H1 (cell line): ENCODE measurements at regions not wholly inside any gene's neighbourhood (a gene's known extent, or its start where the extent isn't known, plus 50 kb on each side); places are given as distances from the start of the nearest gene placed in this dataset.

Experiments
- CTCF ChIA-PET: fragments of 300-600 bp; sonication (Branson Sonifier 250); formaldehyde crosslinking; loops from one replicate; lab custom pipeline; 2021; ENCODE audit not compliant: partially characterized antibody; lab: Charles Lee
- POLR2A ChIA-PET: fragments of 300-600 bp; sonication (Branson Sonifier 250); formaldehyde crosslinking; loops from one replicate; lab custom pipeline; 2021; ENCODE audit warnings: inconsistent platforms; ENCODE audit not compliant: partially characterized antibody; lab: Charles Lee
- DNase-seq, 2 experiments: peaks; one replicate each; pipeline versions ENCODE4 v3.0.0 to v3.0.0-alpha.2; 2010 to 2022; ENCODE audit warnings: low spot score in 2 of 2, low read depth in 1 of 2, mixed read lengths in 1 of 2
- FAIRE-seq: peaks from 2 replicates; lab custom pipeline; 2011; peaks lifted over from hg19 to GRCh38; lab: Jason Lieb, UNC
- H2AFZ ChIP-seq: 2 replicates; pipeline ENCODE4 v1.8.1; 2012; ENCODE audit warnings: low read length, inconsistent platforms
- H2AK5ac ChIP-seq: 2 replicates; pipeline ENCODE4 v1.6.1; 2013; ENCODE audit warnings: low read depth, low read length
- H2BK120ac ChIP-seq: replicated peaks from 2 replicates; pipeline ENCODE3; 2013; ENCODE audit warnings: low read depth, low read length, inconsistent platforms
- H2BK12ac ChIP-seq: 2 replicates; pipeline ENCODE4 v1.6.1; 2013; ENCODE audit warnings: low read depth, low read length
- H2BK15ac ChIP-seq: 2 replicates; pipeline ENCODE4 v1.6.1; 2013; ENCODE audit warnings: low read length
- H2BK20ac ChIP-seq: 2 replicates; pipeline ENCODE4 v1.6.1; 2013; ENCODE audit warnings: low read length
- H2BK5ac ChIP-seq: 2 replicates; pipeline ENCODE4 v1.6.1; 2013; ENCODE audit warnings: low read depth, low read length
- H3K14ac ChIP-seq: 2 replicates; pipeline ENCODE4 v1.6.1; 2013; ENCODE audit warnings: inconsistent platforms; ENCODE audit not compliant: insufficient read length
- H3K18ac ChIP-seq: 2 replicates; pipeline ENCODE4 v1.6.1; 2013; ENCODE audit warnings: low read length; ENCODE audit errors: extremely low read depth
- H3K23ac ChIP-seq: 2 replicates; pipeline ENCODE4 v1.6.1; 2013; ENCODE audit warnings: inconsistent platforms; ENCODE audit not compliant: insufficient read length
- H3K23me2 ChIP-seq: 2 replicates; pipeline ENCODE4 v1.6.1; 2013; ENCODE audit warnings: low read depth, low read length
- H3K27ac ChIP-seq: 2 replicates; pipeline ENCODE4 v1.6.1; 2011; ENCODE audit warnings: low read depth, low read length, inconsistent platforms
- H3K27me3 ChIP-seq, 4 experiments: replicated peaks in 1 of 4; 1 replicate in 1 of 4; 2 replicates in 3 of 4; pipeline versions ENCODE4 v1.6.1 to v1.8.1; 2011 to 2013; ENCODE audit warnings: low read length in 3 of 4, mild to moderate bottlenecking in 3 of 4, inconsistent platforms in 2 of 4, mixed read lengths in 2 of 4, moderate library complexity in 1 of 4; ENCODE audit not compliant: control insufficient read depth in 3 of 4, insufficient read depth in 3 of 4; ENCODE audit errors: extremely low read depth in 1 of 4
- H3K36me3 ChIP-seq, 4 experiments: 2 replicates each; pipeline versions ENCODE4 v1.6.1 to v1.8.1; 2011 to 2013; ENCODE audit warnings: mild to moderate bottlenecking in 4 of 4, low read length in 3 of 4, moderate library complexity in 2 of 4, control low read depth in 1 of 4, inconsistent platforms in 1 of 4; ENCODE audit not compliant: insufficient read depth in 4 of 4, control insufficient read depth in 2 of 4
- H3K4ac ChIP-seq: replicated peaks from 2 replicates; pipeline ENCODE3; 2013; ENCODE audit warnings: low read length, low read depth, mixed read lengths, inconsistent platforms; ENCODE audit not compliant: insufficient read length
- H3K4me1 ChIP-seq, 4 experiments: replicated peaks in 1 of 4; 1 replicate in 1 of 4; 2 replicates in 3 of 4; pipeline versions ENCODE4 v1.6.1 to v1.8.1; 2011 to 2013; ENCODE audit warnings: low read length in 3 of 4, inconsistent platforms in 2 of 4, mixed read lengths in 1 of 4; ENCODE audit not compliant: insufficient read depth in 4 of 4, control insufficient read depth in 3 of 4
- H3K4me2 ChIP-seq, 2 experiments: 2 replicates each; pipeline versions ENCODE4 v1.6.1 to v1.8.1; 2011 to 2013; ENCODE audit warnings: low read depth in 2 of 2, low read length in 2 of 2, control low read depth in 1 of 2, inconsistent platforms in 1 of 2, mild to moderate bottlenecking in 1 of 2; ENCODE audit not compliant: insufficient read depth in 1 of 2
- H3K4me3 ChIP-seq, 4 experiments: fragments of 200-600, 300-600 bp in 1 of 4; sonication (generic), shearing (Covaris generic), sonication (Bioruptor Twin) in 1 of 4; 2 replicates each; pipeline versions ENCODE4 v1.5.1 to v1.8.1; 2011 to 2016; ENCODE audit warnings: low read length in 4 of 4, low read depth in 3 of 4, control low read depth in 2 of 4, inconsistent platforms in 2 of 4, mild to moderate bottlenecking in 2 of 4, mixed read lengths in 1 of 4, moderate library complexity in 1 of 4; ENCODE audit not compliant: insufficient read depth in 2 of 4; ENCODE audit errors: extremely low read depth in 1 of 4
- H3K56ac ChIP-seq: replicated peaks from 2 replicates; pipeline ENCODE3; 2013; ENCODE audit warnings: low read depth, mild to moderate bottlenecking, mixed read lengths, low read length, inconsistent platforms; ENCODE audit not compliant: insufficient read length
- H3K79me1 ChIP-seq: 2 replicates; pipeline ENCODE4 v1.6.1; 2013; ENCODE audit warnings: low read depth, low read length, control low read depth
- H3K79me2 ChIP-seq, 2 experiments: 2 replicates each; pipeline versions ENCODE4 v1.6.1 to v1.8.1; 2012 to 2013; ENCODE audit warnings: low read length in 2 of 2, mild to moderate bottlenecking in 2 of 2, inconsistent platforms in 1 of 2; ENCODE audit not compliant: insufficient read depth in 2 of 2, control insufficient read depth in 1 of 2
- H3K9ac ChIP-seq, 4 experiments: replicated peaks in 1 of 4; 1 replicate in 1 of 4; 2 replicates in 3 of 4; pipeline versions ENCODE4 v1.6.1 to v1.8.1; 2011 to 2013; ENCODE audit warnings: low read depth in 3 of 4, low read length in 3 of 4, control low read depth in 2 of 4, mild to moderate bottlenecking in 2 of 4, moderate library complexity in 2 of 4, inconsistent platforms in 1 of 4; ENCODE audit errors: extremely low read depth in 1 of 4
- H3K9me3 ChIP-seq, 2 experiments: 2 replicates each; pipeline versions ENCODE4 v1.6.1 to v1.8.1; 2012 to 2013; ENCODE audit warnings: mild to moderate bottlenecking in 2 of 2, moderate library complexity in 2 of 2, control low read depth in 1 of 2, inconsistent platforms in 1 of 2, low read depth in 1 of 2, low read length in 1 of 2, mixed read lengths in 1 of 2; ENCODE audit not compliant: insufficient read depth in 2 of 2
- H4K20me1 ChIP-seq, 2 experiments: replicated peaks in 1 of 2; 2 replicates each; pipeline versions ENCODE3 to v1.8.1; 2011 to 2013; ENCODE audit warnings: inconsistent platforms in 2 of 2, low read length in 2 of 2, mild to moderate bottlenecking in 1 of 2; ENCODE audit not compliant: insufficient read depth in 2 of 2, control insufficient read depth in 1 of 2
- H4K5ac ChIP-seq: 2 replicates; pipeline ENCODE4 v1.6.1; 2013; ENCODE audit warnings: low read length, low read depth, mixed read lengths, inconsistent platforms; ENCODE audit not compliant: insufficient read length
- H4K8ac ChIP-seq: 2 replicates; pipeline ENCODE4 v1.8.0; 2013; ENCODE audit warnings: mild to moderate bottlenecking, moderate library complexity, low read length, inconsistent platforms; ENCODE audit not compliant: insufficient read depth; ENCODE audit errors: extremely low read depth
- H4K91ac ChIP-seq: replicated peaks from 2 replicates; pipeline ENCODE3; 2013; ENCODE audit warnings: low read length, mixed read lengths, inconsistent platforms; ENCODE audit not compliant: insufficient read length
- E2F6 ChIP-seq: IDR thresholded peaks from 2 replicates; pipeline ENCODE4 v1.6.1; 2012; ENCODE audit warnings: inconsistent platforms
- JUND ChIP-seq: IDR thresholded peaks from 2 replicates; pipeline ENCODE4 v1.6.1; 2011; ENCODE audit warnings: mild to moderate bottlenecking, improper control_type of control experiment, low read length
- WGBS, 2 experiments: shearing (Covaris generic) in 1 of 2; methylation state at CpG; one replicate each; pipeline versions ENCODE4 v1.1.6 to v1.1.7; 2013 to 2015; ENCODE audit warnings: low lambda C conversion rate in 2 of 2, mixed read lengths in 2 of 2, inconsistent platforms in 1 of 2, low coverage in 1 of 2, missing lambda C conversion rate in 1 of 2; ENCODE audit not compliant: insufficient replicate concordance in 2 of 2, insufficient coverage in 1 of 2, insufficient read length in 1 of 2; ENCODE audit errors: extremely low coverage in 1 of 2, missing lambda C conversion rate in 1 of 2; 5-methylcytosine and 5-hydroxymethylcytosine counted together

- Histone ChIP-seq H2BK15ac (no peak overlapping the region), H3K4me2 (no peak overlapping the region), H2BK20ac (no peak overlapping the region), H3K56ac (no peak overlapping the region), H3K79me1 (no peaks in the 10 kb centered on the region), H3K4ac (no peak overlapping the region), H3K18ac (no peak overlapping the region), H4K91ac (no peak overlapping the region), H3K27ac (no peak overlapping the region), H3K27me3 (no peaks in the 10 kb centered on the region), H3K23ac (no peak overlapping the region), H3K4me3 (no peak overlapping the region), H3K4me1 (peaks cover 2 to 10% (median 5%) of the 10 kb centered on the region in 4 experiments), H3K23me2 (no peaks in the 10 kb centered on the region), H4K8ac (no peak overlapping the region; the same call in 1 of the 2 replicates), H3K14ac (no peak overlapping the region), H2BK120ac (no peak overlapping the region), H4K20me1 (no peaks in the 10 kb centered on the region), H3K9ac (no peak overlapping the region), H2AFZ (no peak overlapping the region), H3K9me3 (no peaks in the 10 kb centered on the region), H2BK5ac (no peak overlapping the region), H2AK5ac (no peak overlapping the region), H3K36me3 (no peaks in the 10 kb centered on the region), H4K5ac (no peak overlapping the region), H2BK12ac (no peak overlapping the region), H3K79me2 (no peaks in the 10 kb centered on the region)
- WGBS, 2 experiments, result 82% methylated on average over 9 of the region's 9 CpGs; no CpG with 5 or more reads in 1 of the 2 experiments
- CTCF ChIA-PET, result interaction anchor here (0.6 to 1.6 kb wide), 2 partner anchors 38 to 457 kb away, joined by 3 read pairs; no protein-coding TSS in a partner anchor
- FAIRE-seq, result no peak
- POLR2A ChIA-PET, result no interaction called here
- no peak for DNase-seq
- TF ChIP-seq JUND (no peak), E2F6 (no peak)
Measured at GRCh38 chr16:5977329-5977728, 879.7 kb upstream of the EEF2KMT start.
